NB4 (cell line): ENCODE measurements at regions not wholly inside any gene's neighbourhood (a gene's known extent, or its start where the extent isn't known, plus 50 kb on each side); places are given as distances from the start of the nearest gene placed in this dataset.
"Not testable (repeated sequence)": the region's sequence is repeated elsewhere in the genome, so short reads cannot be mapped to it uniquely, and the experiment has no call there.

ENCODE experiments used
- DNase-seq: peaks from one replicate; pipeline ENCODE4 v3.0.0; 2010; ENCODE audit warnings: low read depth
- H3K4me3 ChIP-seq: one replicate; pipeline ENCODE4 v1.5.1; 2011; ENCODE audit warnings: mild to moderate bottlenecking, low read depth, low read length, moderate library complexity
- CTCF ChIP-seq: IDR thresholded peaks from one replicate; pipeline ENCODE4 v1.5.1; 2012; ENCODE audit warnings: low read depth, low read length
- MAX ChIP-seq: IDR thresholded peaks from 2 replicates; pipeline ENCODE4 v1.6.1; 2011; ENCODE audit warnings: low read depth, low read length
- MYC ChIP-seq: IDR thresholded peaks from 2 replicates; pipeline ENCODE4 v1.6.1; 2011; ENCODE audit warnings: low read depth, low read length
- POLR2A ChIP-seq: IDR thresholded peaks from 2 replicates; pipeline ENCODE4 v1.6.1; 2011; ENCODE audit warnings: mild to moderate bottlenecking; ENCODE audit not compliant: insufficient read length; ENCODE audit errors: extremely low read depth

DNA sequence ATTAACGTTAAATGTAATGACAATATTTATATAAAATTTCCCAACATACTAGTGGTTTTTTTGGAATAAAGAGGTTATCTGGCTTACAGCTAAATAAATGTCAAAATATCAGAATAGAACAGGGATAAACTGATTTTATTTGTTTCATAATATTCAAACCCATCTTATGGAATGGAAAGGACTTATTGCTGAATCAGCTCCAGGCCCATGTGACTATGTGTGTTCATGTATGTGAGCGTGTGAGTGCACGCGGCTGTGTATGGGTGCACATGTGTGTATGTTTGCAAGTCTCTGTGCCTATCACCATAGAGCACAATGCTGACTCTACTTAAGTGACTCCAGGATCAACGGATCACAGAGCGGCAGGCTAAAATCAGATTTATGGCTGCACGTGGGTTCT lies 392.3 kb upstream of the GRM7 start:
- no peak overlapping the region for H3K4me3 ChIP-seq
- TF ChIP-seq MAX (no peak), CTCF (no peak)
- no peak for DNase-seq

GRCh38 chr3:6471744-6472143 lies 389.2 kb upstream of the GRM7 start:
- no peak for TF ChIP-seq CTCF
- TF ChIP-seq MAX, result no peak
- no peak for TF ChIP-seq POLR2A
- no peak for TF ChIP-seq MYC
- H3K4me3 ChIP-seq, result no peak overlapping the region
- DNase-seq, result no peak

- DNase-seq, H3K4me3 ChIP-seq: not testable (repeated sequence)
Observed at GRCh38 chr3:6490487-6491327, 370.2 kb upstream of the GRM7 start.

DNA sequence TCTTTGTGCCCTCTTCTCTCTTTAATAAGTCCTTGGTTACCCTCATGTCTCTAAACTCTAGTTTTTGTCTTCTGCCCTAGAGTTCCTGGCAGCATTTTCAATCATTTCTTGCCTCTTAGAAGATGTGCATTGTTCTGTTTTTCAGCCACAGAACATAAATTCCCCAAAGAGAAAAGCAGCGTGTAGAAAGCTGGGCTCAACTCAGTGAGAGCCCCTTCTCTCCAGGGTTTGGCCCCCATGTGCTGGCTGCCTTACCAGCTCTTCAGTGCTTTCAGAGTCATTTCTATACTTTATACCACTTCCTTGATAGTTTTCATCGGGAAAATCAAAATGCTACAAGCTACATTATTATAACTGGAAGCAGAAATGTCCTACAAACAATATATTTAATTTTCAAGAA lies 369.1 kb upstream of the GRM7 start:
- TF ChIP-seq CTCF, result no peak
- TF ChIP-seq MYC, result no peak
- TF ChIP-seq MAX, result no peak
- TF ChIP-seq POLR2A, result no peak
- no peak overlapping the region for H3K4me3 ChIP-seq
- no peak for DNase-seq

DNA sequence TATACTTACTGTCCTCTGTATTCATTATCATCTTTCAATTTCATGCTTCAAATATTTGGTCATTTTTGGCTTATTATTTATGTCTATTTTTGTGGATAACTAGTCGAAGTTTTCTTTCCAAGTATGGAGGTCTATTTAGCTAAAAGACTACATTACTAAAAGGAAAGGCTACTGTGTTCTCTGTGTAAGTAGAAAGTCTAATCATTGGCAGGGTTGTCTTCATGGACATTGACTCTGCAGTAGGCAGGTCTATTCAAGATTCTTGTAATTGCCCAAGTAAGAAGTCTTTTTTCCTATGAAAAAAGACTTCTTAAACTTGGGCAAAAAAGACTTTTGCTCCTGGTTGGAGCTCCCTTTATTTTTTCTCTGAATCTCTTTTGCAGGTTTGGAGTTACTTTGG lies 368.6 kb upstream of the GRM7 start:
- TF ChIP-seq POLR2A, result no peak
- no peak for TF ChIP-seq MYC
- H3K4me3 ChIP-seq, result no peak overlapping the region
- DNase-seq, result no peak

DNA sequence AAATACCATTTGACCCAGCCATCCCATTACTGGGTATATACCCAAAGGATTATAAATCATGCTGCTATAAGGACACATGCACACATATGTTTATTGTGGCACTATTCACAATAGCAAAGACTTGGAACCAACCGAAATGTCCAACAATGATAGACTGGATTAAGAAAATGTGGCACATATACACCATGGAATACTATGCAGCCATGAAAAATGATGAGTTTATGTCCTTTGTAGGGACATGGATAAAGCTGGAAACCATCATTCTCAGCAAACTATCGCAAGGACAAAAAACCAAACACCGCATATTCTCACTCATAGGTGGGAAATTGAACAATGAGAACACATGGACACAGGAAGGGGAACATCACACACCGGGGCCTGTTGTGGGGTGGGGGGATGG lies 362.0 kb upstream of the GRM7 start:
- H3K4me3 ChIP-seq, DNase-seq: not testable (repeated sequence)

DNA sequence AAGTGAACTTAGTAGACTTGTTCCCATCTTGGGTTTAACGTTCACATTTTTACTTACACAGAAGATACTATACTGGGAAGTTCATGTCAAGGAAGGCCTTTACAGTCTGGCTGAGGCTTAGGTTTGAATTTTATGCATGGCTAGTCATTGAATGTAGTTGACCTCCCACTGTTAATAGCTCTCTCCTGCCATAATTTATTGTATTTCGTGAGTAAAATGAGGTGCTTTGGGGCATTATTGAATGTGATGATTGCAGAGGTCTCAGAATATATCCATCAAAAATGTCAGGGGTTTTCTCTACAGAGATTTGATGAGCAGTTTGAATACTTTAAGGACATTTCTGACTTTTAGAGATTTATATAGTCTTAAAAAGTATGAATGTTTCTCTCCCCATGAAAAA lies 356.6 kb upstream of the GRM7 start:
- no peak for TF ChIP-seq MYC
- no peak for TF ChIP-seq POLR2A
- TF ChIP-seq MAX, result no peak
- TF ChIP-seq CTCF, result no peak
- DNase-seq, result no peak
- H3K4me3 ChIP-seq, result no peak overlapping the region
